Activated naive CD4-positive, alpha-beta T cell treated with anti-CD3 and anti-CD28 coated beads for 36 hours (primary cell): ENCODE measurements at regions not wholly inside any gene's neighbourhood (a gene's known extent, or its start where the extent isn't known, plus 50 kb on each side); places are given as distances from the start of the nearest gene placed in this dataset.

ENCODE experiments used
- CTCF ChIA-PET: fragments of 350-600 bp; sonication (Branson Sonifier 250); formaldehyde crosslinking; loops from one replicate; lab custom pipeline; 2021; ENCODE audit warnings: antibody characterized with exemption; lab: Charles Lee
- DNase-seq: peaks from one replicate; pipeline ENCODE4 v3.0.0-alpha.2; 2020
- H3K27ac Mint-ChIP-seq: one replicate; pipeline ENCODE4 v1.8.0; 2021; ENCODE audit warnings: mild to moderate bottlenecking, mixed read lengths
- H3K27me3 Mint-ChIP-seq: one replicate; pipeline ENCODE4 v1.8.0; 2021; ENCODE audit warnings: low read depth, mixed read lengths
- H3K36me3 Mint-ChIP-seq: one replicate; pipeline ENCODE4 v1.8.0; 2021; ENCODE audit warnings: low read depth, mixed read lengths
- H3K4me1 Mint-ChIP-seq: one replicate; pipeline ENCODE4 v1.8.0; 2021; ENCODE audit warnings: low read depth, mixed read lengths
- H3K4me3 Mint-ChIP-seq: one replicate; pipeline ENCODE4 v1.8.0; 2021; ENCODE audit warnings: mild to moderate bottlenecking, moderate library complexity, mixed read lengths
- H3K9me3 Mint-ChIP-seq: one replicate; pipeline ENCODE4 v1.8.0; 2021; ENCODE audit warnings: mixed read lengths
- intact Hi-C: fragments of 100-400 bp; cut with micrococcal nuclease; formaldehyde crosslinking; loops from one replicate; pipeline ENCODE4 v1.15.1; 2023

DNA sequence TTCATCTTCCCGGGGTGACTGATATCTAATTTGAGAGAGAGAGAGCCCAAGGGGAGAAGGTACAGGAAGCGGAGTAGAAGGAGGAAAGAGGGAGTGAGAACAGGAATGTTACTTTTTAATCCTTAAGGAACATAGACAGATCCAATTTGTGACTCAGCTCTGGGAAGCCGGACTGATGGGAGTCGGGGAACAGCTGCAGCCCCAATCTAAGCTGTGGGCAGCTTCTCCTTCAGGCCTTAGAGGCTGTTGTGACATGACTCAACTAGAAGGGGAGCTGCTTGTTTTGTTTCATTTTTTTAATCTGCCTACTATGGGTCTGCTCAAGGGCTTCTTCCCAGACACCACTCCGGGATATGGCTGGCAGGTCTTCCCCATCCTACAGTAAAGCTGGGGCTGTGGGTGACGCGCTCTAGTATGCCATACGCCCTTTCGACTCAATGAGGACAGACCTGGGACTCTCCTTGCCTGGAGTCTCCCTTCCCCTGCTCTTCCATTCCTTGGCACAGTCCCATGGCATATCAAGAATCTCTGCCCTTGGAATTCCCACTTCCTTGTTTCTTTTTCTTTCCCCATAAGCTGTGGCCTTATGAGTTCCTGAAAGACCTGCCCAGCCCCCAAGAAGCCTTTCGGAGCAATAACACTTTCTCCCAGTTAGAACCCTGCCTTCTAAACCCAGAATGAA, 103.3 kb upstream of the AKIP1 start:
- CTCF ChIA-PET: no interaction called here
- Mint-ChIP-seq H3K4me3 (no peak overlapping the region), H3K4me1 (peaks cover 7% of the 10 kb centered on the region), H3K27me3 (peaks cover 14% of the 10 kb centered on the region), H3K9me3 (no peaks in the 10 kb centered on the region), H3K27ac (no peak overlapping the region), H3K36me3 (no peaks in the 10 kb centered on the region)
- intact Hi-C loops: no loop called here
- no peak for DNase-seq

DNA sequence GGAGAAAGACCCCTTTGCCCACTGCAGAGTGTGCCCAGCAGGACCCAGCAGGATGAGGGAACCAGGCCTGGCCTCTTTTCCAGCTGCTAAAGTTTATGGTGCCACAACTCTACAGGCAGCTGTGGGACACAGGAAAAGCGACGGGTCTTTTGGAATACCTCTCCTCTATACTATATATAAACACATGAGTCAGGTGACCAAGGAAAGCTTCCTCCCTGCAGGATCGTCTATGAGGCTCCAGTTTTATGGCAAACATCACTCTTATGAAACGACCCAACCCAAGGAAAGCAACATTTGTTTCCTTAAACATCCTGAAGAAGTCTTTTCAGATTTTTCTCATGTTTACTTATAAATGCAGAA, 102.8 kb upstream of the AKIP1 start:
- CTCF ChIA-PET: no interaction called here
- peaks cover 7% of the 10 kb centered on the region for H3K4me1 Mint-ChIP-seq
- peaks cover 14% of the 10 kb centered on the region for H3K27me3 Mint-ChIP-seq
- no peak overlapping the region for H3K4me3 Mint-ChIP-seq
- H3K27ac Mint-ChIP-seq: no peak overlapping the region
- DNase-seq: no peak
- no peaks in the 10 kb centered on the region for H3K9me3 Mint-ChIP-seq
- no peaks in the 10 kb centered on the region for H3K36me3 Mint-ChIP-seq
- intact Hi-C loops: no loop called here

DNA sequence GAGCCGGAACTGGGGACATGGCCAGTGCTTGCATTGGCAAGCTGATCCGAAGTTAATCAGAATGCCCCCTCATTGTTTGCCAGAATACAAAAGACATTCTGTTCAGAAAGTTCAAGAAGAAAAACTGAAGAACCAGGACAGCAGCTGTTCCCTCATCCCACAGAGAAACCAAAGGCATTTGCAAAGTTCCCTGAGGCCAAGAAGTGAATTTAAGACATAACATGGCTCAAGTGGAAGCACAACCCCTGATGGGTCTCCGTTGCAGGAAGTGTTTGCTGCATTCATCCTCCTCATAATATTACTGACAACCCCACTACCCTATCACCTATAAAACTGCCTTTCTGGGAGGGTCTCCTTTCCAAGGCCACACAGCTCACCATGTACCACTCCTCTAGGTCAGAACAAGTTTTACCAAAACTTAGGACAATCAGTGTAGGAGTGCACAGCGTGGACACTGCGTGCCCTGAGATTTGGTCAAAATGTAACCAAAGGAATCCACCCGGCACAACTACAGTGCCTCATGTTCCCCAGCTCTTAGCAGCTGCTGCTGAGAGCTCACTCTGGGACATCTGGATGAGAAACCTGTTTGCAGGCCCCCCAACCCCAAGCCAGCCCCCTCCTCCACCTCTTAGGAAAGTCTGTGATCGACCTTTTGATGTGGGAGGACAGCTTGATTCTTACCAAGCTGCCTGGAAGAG, 101.6 kb upstream of the AKIP1 start:
- H3K9me3 Mint-ChIP-seq: no peaks in the 10 kb centered on the region
- H3K36me3 Mint-ChIP-seq: no peaks in the 10 kb centered on the region
- intact Hi-C loops: no loop called here
- no peak for DNase-seq
- peaks cover 14% of the 10 kb centered on the region for H3K27me3 Mint-ChIP-seq
- CTCF ChIA-PET: interaction anchor here (0.7 kb wide), 2 partner anchors 102 to 366 kb away, joined by 3 to 6 read pairs; partner anchors contain the start of gene AKIP1
- no peak overlapping the region for H3K4me3 Mint-ChIP-seq
- H3K27ac Mint-ChIP-seq: no peak overlapping the region
- H3K4me1 Mint-ChIP-seq: peaks cover 7% of the 10 kb centered on the region

DNA sequence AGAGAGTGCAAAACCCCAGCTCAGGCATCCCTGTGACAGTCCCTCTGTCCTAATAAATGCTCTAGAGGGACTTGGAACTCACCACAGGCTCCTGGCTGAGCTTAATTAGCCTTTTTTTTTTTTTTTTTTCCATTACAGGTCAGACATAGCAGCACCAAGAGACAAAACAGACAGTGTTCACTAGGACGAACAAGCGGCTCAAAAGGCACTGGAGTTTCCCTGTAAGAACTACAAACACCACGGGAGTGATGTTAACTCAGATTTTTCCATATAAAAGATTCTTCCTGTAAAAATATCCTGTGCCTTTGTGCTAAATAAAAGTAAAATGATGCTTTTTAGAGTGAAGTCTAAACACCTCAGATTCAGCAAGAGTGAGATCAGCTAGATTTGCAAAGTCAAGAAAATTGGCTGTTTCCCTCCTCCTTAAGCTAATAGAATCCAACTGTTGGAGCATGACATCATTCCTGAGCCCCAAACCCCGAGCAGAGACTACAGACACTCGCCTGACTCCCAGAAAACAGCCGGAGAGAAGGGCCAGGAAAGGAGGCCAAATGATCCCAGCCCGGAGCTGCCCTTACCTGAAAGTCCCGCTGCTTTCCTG, 101.0 kb upstream of the AKIP1 start:
- H3K4me1 Mint-ChIP-seq: peaks cover 7% of the 10 kb centered on the region
- H3K27me3 Mint-ChIP-seq: peaks cover 14% of the 10 kb centered on the region
- CTCF ChIA-PET: interaction anchor here (0.7 to 2.2 kb wide), 2 partner anchors 33 to 366 kb away, joined by 3 to 5 read pairs; no protein-coding TSS in a partner anchor
- intact Hi-C loops: loop anchor here (10.0 kb wide), 1 partner anchor 325 kb away; no protein-coding TSS in a partner anchor
- DNase-seq: no peak
- no peaks in the 10 kb centered on the region for H3K36me3 Mint-ChIP-seq
- H3K27ac Mint-ChIP-seq: no peak overlapping the region
- H3K9me3 Mint-ChIP-seq: no peaks in the 10 kb centered on the region
- H3K4me3 Mint-ChIP-seq: no peak overlapping the region

DNA sequence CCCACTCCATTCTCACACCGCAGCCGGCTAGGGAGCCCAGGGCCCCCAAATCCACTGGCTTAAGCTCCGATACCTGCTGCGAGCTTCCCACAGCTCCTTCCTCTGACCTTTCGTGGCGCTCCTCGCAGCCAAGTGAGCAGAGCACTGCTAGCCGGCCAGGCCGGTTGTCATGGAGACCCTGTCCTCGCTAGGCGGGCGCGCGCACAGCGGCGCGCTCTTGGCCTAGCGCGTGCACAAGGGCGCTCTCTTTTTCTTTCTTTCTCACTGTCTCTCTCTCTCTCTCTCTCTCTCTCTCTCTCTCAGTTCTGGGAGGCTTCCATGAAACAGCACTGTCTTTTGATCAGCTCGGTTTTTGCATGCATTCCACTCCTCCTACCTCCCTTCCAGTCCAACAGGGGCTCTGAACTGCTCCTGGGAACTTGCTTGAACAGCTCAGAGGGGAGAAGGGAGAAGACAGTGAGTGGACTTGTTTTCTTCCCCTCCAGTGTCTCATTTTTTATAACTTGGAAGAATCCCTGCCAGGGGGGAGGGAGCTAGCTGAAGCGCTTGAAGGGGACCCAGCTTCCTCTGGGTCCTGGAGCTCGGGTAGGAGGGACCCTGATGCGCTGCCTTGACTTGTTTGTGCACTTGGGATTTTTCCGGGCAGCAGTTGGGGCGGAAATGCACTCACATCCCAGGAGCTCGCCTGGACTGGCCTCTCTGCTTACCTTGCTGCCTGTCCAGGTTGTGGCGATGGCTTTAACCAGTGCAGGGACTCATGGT, 100.3 kb upstream of the AKIP1 start:
- Mint-ChIP-seq H3K9me3 (no peaks in the 10 kb centered on the region), H3K27me3 (peaks cover 14% of the 10 kb centered on the region), H3K4me1 (peaks cover 7% of the 10 kb centered on the region), H3K4me3 (peak overlapping the region; percentile 20), H3K36me3 (no peaks in the 10 kb centered on the region), H3K27ac (no peak overlapping the region)
- no peak for DNase-seq
- CTCF ChIA-PET: interaction anchor here (2.2 kb wide), 1 partner anchor 33 kb away, joined by 5 read pairs; no protein-coding TSS in a partner anchor
- intact Hi-C loops: loop anchor here (10.0 kb wide), 1 partner anchor 324 kb away; no protein-coding TSS in a partner anchor

DNA sequence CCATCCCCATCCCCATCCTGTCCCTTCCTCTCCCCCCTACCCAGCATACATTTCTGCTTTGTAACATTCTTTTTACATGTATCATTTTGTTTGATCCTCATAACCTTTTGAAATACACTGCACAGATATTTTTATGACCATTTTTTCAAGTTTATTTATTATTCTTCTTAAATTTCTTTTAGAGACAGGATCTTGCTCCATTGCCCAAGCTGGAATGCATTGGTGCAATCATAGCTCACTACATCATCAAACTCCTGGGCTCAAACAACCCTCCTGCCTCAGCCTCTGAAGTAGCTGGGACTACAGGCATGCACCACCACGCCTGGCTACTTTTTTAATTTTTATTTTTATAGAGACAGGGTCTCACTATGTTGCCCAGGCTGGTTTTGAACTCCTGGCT, 99.4 kb upstream of the AKIP1 start:
- CTCF ChIA-PET: interaction anchor here (2.2 kb wide), 1 partner anchor 34 kb away, joined by 5 read pairs; no protein-coding TSS in a partner anchor
- Mint-ChIP-seq H3K4me3 (no peak overlapping the region), H3K4me1 (peaks cover 7% of the 10 kb centered on the region), H3K27ac (no peak overlapping the region), H3K9me3 (no peaks in the 10 kb centered on the region), H3K27me3 (peaks cover 14% of the 10 kb centered on the region), H3K36me3 (no peaks in the 10 kb centered on the region)
- no peak for DNase-seq
- intact Hi-C loops: loop anchor here (10.0 kb wide), 1 partner anchor 323 kb away; no protein-coding TSS in a partner anchor

DNA sequence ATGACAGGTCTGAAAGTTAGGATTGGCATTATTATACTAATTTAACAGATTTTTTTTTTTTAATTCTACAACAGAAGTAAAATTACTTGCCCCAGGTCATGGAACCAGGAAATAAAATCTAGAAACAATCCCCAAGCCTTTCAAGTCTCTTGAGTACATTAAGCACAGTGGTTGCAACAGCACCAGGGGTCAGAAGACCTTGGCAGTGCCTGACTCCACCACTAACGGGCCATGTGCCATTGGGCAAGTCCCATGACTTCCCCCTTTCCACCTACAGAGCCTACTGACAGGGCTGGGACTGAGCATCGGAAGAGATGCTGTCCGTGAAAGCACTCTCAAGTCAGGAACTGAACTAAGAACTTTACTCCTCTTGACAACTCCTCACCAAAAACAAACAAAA, 98.6 kb upstream of the AKIP1 start:
- intact Hi-C loops: loop anchor here (10.0 kb wide), 1 partner anchor 322 kb away; no protein-coding TSS in a partner anchor
- peaks cover 7% of the 10 kb centered on the region for H3K4me1 Mint-ChIP-seq
- CTCF ChIA-PET: interaction anchor here (0.7 to 2.0 kb wide), 4 partner anchors 28 to 147 kb away, joined by 3 to 7 read pairs (median 5); no protein-coding TSS in a partner anchor

GRCh38 chr11:8813658-8814057, 97.3 kb upstream of the AKIP1 start:
- Mint-ChIP-seq H3K27ac (no peak overlapping the region), H3K27me3 (peaks cover 14% of the 10 kb centered on the region), H3K36me3 (no peaks in the 10 kb centered on the region), H3K9me3 (no peaks in the 10 kb centered on the region), H3K4me1 (peaks cover 7% of the 10 kb centered on the region), H3K4me3 (no peak overlapping the region)
- CTCF ChIA-PET: interaction anchor here (0.5 to 2.0 kb wide), 14 partner anchors 9 to 467 kb away, joined by 3 to 7 read pairs (median 3); no protein-coding TSS in a partner anchor
- intact Hi-C loops: loop anchor here (1.0 to 10.0 kb wide), 2 partner anchors 124 to 321 kb away; no protein-coding TSS in a partner anchor
- DNase-seq: peak; percentile 67

More for the DNA sequence above, 98.6 kb upstream of the AKIP1 start:
- DNase-seq: no peak
- peaks cover 14% of the 10 kb centered on the region for H3K27me3 Mint-ChIP-seq
- H3K27ac Mint-ChIP-seq: no peak overlapping the region
- no peaks in the 10 kb centered on the region for H3K36me3 Mint-ChIP-seq
- H3K9me3 Mint-ChIP-seq: no peaks in the 10 kb centered on the region
- no peak overlapping the region for H3K4me3 Mint-ChIP-seq

DNA sequence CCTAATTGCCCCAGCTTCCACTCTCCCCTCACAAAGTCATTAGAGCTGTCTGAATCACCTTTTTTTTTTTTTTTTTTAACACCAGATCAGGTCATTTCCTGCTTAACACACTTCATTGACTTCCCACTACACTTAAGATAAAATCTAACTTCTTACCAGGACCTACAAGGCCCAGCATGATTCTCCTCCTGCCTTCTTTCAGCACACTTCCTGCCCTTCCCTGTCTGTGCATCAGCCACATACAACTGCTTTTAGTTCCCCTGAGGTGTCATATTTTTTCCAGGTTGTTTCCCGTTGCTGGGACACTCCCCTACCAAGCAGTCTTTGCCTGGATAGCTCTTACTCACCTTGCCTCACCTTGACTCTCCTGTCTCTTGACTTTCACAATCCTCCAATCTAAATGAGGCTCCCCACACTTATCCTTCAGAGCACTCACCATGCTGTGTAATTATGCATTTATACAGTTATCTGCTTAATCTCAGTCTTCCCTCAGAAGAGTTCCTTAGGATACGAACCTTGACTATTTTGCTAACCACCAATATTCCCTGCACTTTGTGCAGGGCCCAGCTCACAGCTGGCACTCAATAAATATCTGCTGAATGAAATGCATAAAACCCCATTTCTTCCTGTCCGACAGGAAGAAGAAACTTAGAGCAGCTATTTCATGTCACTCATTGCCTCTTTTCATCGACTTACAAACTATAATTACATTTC, 96.6 kb upstream of the AKIP1 start:
- Mint-ChIP-seq H3K27ac (no peak overlapping the region), H3K27me3 (peaks cover 14% of the 10 kb centered on the region), H3K4me3 (no peak overlapping the region), H3K36me3 (no peaks in the 10 kb centered on the region), H3K9me3 (no peaks in the 10 kb centered on the region), H3K4me1 (peaks cover 7% of the 10 kb centered on the region)
- CTCF ChIA-PET: interaction anchor here (0.5 to 2.0 kb wide), 12 partner anchors 9 to 467 kb away, joined by 3 to 7 read pairs (median 3); no protein-coding TSS in a partner anchor
- intact Hi-C loops: loop anchor here (10.0 kb wide), 1 partner anchor 320 kb away; no protein-coding TSS in a partner anchor
- DNase-seq: no peak

DNA sequence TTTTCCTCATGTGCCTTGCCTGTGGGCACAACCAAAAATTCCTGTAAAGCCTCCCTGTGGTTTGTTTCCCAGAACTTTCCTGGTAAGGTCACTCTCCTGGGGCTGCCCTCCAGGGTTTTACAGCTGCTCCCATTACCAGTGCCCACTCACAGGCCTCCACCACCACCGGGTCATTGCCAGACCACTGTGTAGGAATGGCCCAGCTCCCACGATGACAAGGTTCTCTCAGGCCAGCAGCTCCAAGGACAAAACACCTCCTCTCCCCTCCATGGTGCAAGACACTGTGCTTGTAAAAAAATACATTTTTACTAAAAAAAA, 96.1 kb upstream of the AKIP1 start:
- no peak for DNase-seq
- Mint-ChIP-seq H3K4me1 (peaks cover 7% of the 10 kb centered on the region), H3K9me3 (no peaks in the 10 kb centered on the region), H3K27ac (no peak overlapping the region), H3K27me3 (peaks cover 11% of the 10 kb centered on the region), H3K4me3 (no peak overlapping the region), H3K36me3 (no peaks in the 10 kb centered on the region)
- intact Hi-C loops: loop anchor here (10.0 kb wide), 1 partner anchor 320 kb away; no protein-coding TSS in a partner anchor
- CTCF ChIA-PET: interaction anchor here (1.1 to 1.6 kb wide), 5 partner anchors 8 to 56 kb away, joined by 3 to 6 read pairs (median 4); no protein-coding TSS in a partner anchor

- H3K4me3 Mint-ChIP-seq: no peak overlapping the region
- no peaks in the 10 kb centered on the region for H3K27me3 Mint-ChIP-seq
- intact Hi-C loops: loop anchor here (10.0 kb wide), 1 partner anchor 316 kb away; no protein-coding TSS in a partner anchor
- H3K27ac Mint-ChIP-seq: no peak overlapping the region
- DNase-seq: no peak
- CTCF ChIA-PET: interaction anchor here (0.6 to 0.9 kb wide), 2 partner anchors 8 to 142 kb away, joined by 3 to 4 read pairs; no protein-coding TSS in a partner anchor
- no peaks in the 10 kb centered on the region for H3K9me3 Mint-ChIP-seq
- no peaks in the 10 kb centered on the region for H3K36me3 Mint-ChIP-seq
- H3K4me1 Mint-ChIP-seq: no peaks in the 10 kb centered on the region
Measured at GRCh38 chr11:8818421-8818820, 92.6 kb upstream of the AKIP1 start.
